ENCODE measurements at regions not wholly inside any gene's neighbourhood (a gene's known extent, or its start where the extent isn't known, plus 50 kb on each side); places are given as distances from the start of the nearest gene placed in this dataset.

DNA sequence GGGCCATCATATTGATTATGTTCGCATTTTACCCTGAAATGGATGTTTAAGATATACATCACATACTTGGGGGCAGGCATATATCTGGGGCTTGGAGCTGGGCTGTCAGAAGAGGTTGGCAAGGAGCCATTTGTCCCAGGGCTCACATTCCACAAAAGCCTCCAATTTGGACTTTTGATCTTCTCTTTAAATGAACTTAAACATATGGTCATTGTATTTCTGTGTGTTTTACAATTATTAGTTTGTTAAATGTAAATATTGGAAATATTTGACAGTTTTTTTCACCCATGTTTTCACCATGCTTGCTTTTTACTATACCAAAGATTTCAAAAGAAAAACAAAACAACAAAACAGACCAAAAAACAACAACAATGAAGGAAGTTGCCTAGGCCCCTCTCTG lies 165.8 kb upstream of the MEIS1 start:
- intact Hi-C loops (cut with micrococcal nuclease): no loop called here
- peaks cover 0 to 5% (median 1%) of the 10 kb centered on the region in 7 donors for H3K9me3 Mint-ChIP-seq
- H3K36me3 ChIP-seq (replicated peaks in 1 of 2; ENCODE audit: control insufficient read depth in 1 of 2, insufficient read depth in 2 of 2, low read length in 2 of 2): no peaks in the 10 kb centered on the region
- no peak overlapping the region for H3K9ac ChIP-seq (ENCODE audit: insufficient read depth, low read length, poor library complexity, severe bottlenecking)
- no peaks in the 10 kb centered on the region for H3K79me2 ChIP-seq (ENCODE audit: insufficient read depth, low read length)
- TF ChIP-seq, protein P1, sequence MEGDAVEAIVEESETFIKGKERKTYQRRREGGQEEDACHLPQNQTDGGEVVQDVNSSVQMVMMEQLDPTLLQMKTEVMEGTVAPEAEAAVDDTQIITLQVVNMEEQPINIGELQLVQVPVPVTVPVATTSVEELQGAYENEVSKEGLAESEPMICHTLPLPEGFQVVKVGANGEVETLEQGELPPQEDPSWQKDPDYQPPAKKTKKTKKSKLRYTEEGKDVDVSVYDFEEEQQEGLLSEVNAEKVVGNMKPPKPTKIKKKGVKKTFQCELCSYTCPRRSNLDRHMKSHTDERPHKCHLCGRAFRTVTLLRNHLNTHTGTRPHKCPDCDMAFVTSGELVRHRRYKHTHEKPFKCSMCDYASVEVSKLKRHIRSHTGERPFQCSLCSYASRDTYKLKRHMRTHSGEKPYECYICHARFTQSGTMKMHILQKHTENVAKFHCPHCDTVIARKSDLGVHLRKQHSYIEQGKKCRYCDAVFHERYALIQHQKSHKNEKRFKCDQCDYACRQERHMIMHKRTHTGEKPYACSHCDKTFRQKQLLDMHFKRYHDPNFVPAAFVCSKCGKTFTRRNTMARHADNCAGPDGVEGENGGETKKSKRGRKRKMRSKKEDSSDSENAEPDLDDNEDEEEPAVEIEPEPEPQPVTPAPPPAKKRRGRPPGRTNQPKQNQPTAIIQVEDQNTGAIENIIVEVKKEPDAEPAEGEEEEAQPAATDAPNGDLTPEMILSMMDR (IDR thresholded peaks at IDR 0.05): no peak
- H3K4me2 ChIP-seq (replicated peaks; ENCODE audit: extremely low read depth, low read length, poor library complexity, severe bottlenecking): no peak overlapping the region
- WGBS (ENCODE audit: insufficient coverage): no CpG with 5 or more reads among the region's 1 CpG
- no peak overlapping the region for H3K4me3 Mint-ChIP-seq
- H3K36me3 Mint-ChIP-seq: no peaks in the 10 kb centered on the region
- H3K27ac Mint-ChIP-seq: no peak overlapping the region
- no peaks in the 10 kb centered on the region for H3K9me3 ChIP-seq (replicated peaks in 1 of 2; ENCODE audit: control insufficient read depth in 1 of 2, insufficient read depth in 1 of 2, low read length in 2 of 2)
- DNase-seq: no peak
- H3K4me3 ChIP-seq (replicated peaks in 1 of 3; ENCODE audit: low read depth in 2 of 3, low read length in 3 of 3): no peak overlapping the region
- H3K4me1 ChIP-seq (ENCODE audit: control insufficient read depth in 1 of 2, insufficient read depth in 2 of 2, low read length in 2 of 2): no peaks in the 10 kb centered on the region
- H2AFZ ChIP-seq (ENCODE audit: insufficient read depth, low read depth, low read length, poor library complexity, severe bottlenecking): no peak overlapping the region
- no peaks in the 10 kb centered on the region for H4K20me1 ChIP-seq (ENCODE audit: insufficient read depth, low read length)
- H3K4me1 Mint-ChIP-seq: no peaks in the 10 kb centered on the region
- H3K27me3 Mint-ChIP-seq (ENCODE audit: low read depth in 3 of 3): no peaks in the 10 kb centered on the region
- no peaks in the 10 kb centered on the region for H3K27me3 ChIP-seq (ENCODE audit: control insufficient read depth in 2 of 2, insufficient read depth in 2 of 2, low read length in 2 of 2)
- no peak overlapping the region for H3K27ac ChIP-seq (ENCODE audit: low read depth in 1 of 2, low read length in 2 of 2)

DNA sequence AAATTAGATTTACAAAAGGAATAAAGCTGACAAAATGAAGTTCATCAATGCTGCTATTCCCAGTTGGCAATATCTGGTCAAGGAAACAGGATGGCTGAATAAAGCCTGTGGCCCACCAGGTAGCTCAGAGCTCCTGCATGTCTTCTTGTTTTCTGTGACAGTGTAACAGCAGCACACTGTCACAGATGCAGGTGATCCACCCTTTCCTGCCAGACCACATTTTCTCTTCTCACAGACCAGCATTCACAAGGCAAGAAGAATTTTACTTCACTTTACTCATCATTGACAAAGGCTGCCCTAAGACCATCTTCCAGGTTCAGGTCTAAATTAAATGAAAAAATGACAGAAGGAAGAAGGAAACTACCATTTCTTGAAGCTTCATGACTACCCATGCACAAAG lies 166.2 kb upstream of the MEIS1 start:
- H3K27ac Mint-ChIP-seq: no peak overlapping the region
- no peaks in the 10 kb centered on the region for H3K79me2 ChIP-seq (ENCODE audit: insufficient read depth, low read length)
- H3K4me2 ChIP-seq (replicated peaks; ENCODE audit: extremely low read depth, low read length, poor library complexity, severe bottlenecking): no peak overlapping the region
- peaks cover 0 to 5% (median 1%) of the 10 kb centered on the region in 7 donors for H3K9me3 Mint-ChIP-seq
- peaks cover 0 to 2% (median 0%) of the 10 kb centered on the region in 3 donors for H3K27me3 Mint-ChIP-seq (ENCODE audit: low read depth in 3 of 3)
- no peaks in the 10 kb centered on the region for H3K4me1 Mint-ChIP-seq
- no peak overlapping the region for H3K4me3 ChIP-seq (replicated peaks in 1 of 3; ENCODE audit: low read depth in 2 of 3, low read length in 3 of 3)
- no peak overlapping the region for H3K4me3 Mint-ChIP-seq
- no peak for DNase-seq
- H3K9ac ChIP-seq (ENCODE audit: insufficient read depth, low read length, poor library complexity, severe bottlenecking): no peak overlapping the region
- H4K20me1 ChIP-seq (ENCODE audit: insufficient read depth, low read length): no peaks in the 10 kb centered on the region
- H3K27me3 ChIP-seq (ENCODE audit: control insufficient read depth in 2 of 2, insufficient read depth in 2 of 2, low read length in 2 of 2): no peaks in the 10 kb centered on the region
- intact Hi-C loops (cut with micrococcal nuclease): no loop called here
- H3K36me3 ChIP-seq (replicated peaks in 1 of 2; ENCODE audit: control insufficient read depth in 1 of 2, insufficient read depth in 2 of 2, low read length in 2 of 2): no peaks in the 10 kb centered on the region
- H3K9me3 ChIP-seq (replicated peaks in 1 of 2; ENCODE audit: control insufficient read depth in 1 of 2, insufficient read depth in 1 of 2, low read length in 2 of 2): no peaks in the 10 kb centered on the region
- no peak overlapping the region for H2AFZ ChIP-seq (ENCODE audit: insufficient read depth, low read depth, low read length, poor library complexity, severe bottlenecking)
- H3K27ac ChIP-seq (ENCODE audit: low read depth in 1 of 2, low read length in 2 of 2): no peak overlapping the region
- no peaks in the 10 kb centered on the region for H3K36me3 Mint-ChIP-seq
- TF ChIP-seq, protein P1 (IDR thresholded peaks at IDR 0.05): no peak
- H3K4me1 ChIP-seq (ENCODE audit: control insufficient read depth in 1 of 2, insufficient read depth in 2 of 2, low read length in 2 of 2): no peaks in the 10 kb centered on the region

Measured in CD14-positive monocyte (primary cell).